Astrocyte (in vitro differentiated cells and primary cell): ENCODE measurements at regions not wholly inside any gene's neighbourhood (a gene's known extent, or its start where the extent isn't known, plus 50 kb on each side); places are given as distances from the start of the nearest gene placed in this dataset.

ENCODE experiments used
- EZH2 ChIP-seq: IDR thresholded peaks from 2 replicates; pipeline ENCODE4 v1.6.1; 2012; ENCODE audit warnings: mild to moderate bottlenecking, low read length, inconsistent platforms; ENCODE audit not compliant: insufficient read depth
- TF ChIP-seq, protein P1 (sequence below): IDR thresholded peaks from 2 replicates; pipeline ENCODE4 v1.5.1; 2011; ENCODE audit warnings: low read depth, mild to moderate bottlenecking, inconsistent platforms, low read length, moderate library complexity; ENCODE audit not compliant: insufficient read depth

DNA sequence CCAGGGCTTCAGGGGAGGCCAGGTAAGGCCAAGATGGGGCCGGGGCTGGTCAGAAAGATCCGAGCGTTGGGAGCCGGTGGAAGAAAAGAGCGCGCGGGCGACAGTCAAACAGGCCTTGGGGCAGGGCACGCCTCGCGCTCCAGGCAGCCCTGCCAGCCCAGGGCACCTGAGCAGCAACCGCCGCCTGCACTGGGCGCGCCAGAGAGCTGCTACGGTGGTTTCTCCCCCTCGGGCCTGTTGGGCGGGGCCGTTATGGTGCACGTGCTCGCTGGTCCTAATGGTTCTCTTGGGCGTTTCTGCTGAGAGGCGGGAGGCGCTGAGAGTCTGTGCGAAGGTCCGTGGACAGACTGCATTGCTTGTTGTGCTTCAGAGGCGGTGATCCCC is 787.4 kb downstream of the CDY1 start:
- TF ChIP-seq, protein P1, sequence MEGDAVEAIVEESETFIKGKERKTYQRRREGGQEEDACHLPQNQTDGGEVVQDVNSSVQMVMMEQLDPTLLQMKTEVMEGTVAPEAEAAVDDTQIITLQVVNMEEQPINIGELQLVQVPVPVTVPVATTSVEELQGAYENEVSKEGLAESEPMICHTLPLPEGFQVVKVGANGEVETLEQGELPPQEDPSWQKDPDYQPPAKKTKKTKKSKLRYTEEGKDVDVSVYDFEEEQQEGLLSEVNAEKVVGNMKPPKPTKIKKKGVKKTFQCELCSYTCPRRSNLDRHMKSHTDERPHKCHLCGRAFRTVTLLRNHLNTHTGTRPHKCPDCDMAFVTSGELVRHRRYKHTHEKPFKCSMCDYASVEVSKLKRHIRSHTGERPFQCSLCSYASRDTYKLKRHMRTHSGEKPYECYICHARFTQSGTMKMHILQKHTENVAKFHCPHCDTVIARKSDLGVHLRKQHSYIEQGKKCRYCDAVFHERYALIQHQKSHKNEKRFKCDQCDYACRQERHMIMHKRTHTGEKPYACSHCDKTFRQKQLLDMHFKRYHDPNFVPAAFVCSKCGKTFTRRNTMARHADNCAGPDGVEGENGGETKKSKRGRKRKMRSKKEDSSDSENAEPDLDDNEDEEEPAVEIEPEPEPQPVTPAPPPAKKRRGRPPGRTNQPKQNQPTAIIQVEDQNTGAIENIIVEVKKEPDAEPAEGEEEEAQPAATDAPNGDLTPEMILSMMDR = no peak
- TF ChIP-seq EZH2 = no peak
